Heart left ventricle (tissue), 13 donors: ENCODE measurements at regions not wholly inside any gene's neighbourhood (a gene's known extent, or its start where the extent isn't known, plus 50 kb on each side); places are given as distances from the start of the nearest gene placed in this dataset.

ENCODE experiments used
- POLR2A ChIP-seq, 2 donors: fragments of 450-650 bp; IDR thresholded peaks; one replicate each; pipeline ENCODE4 v1.6.1; 2017; ENCODE audit warnings: antibody characterized with exemption in 2 of 2, mild to moderate bottlenecking in 2 of 2, moderate library complexity in 2 of 2
- TF ChIP-seq, protein P1 (sequence below), 12 donors: fragments of 200-600 bp; sonication (generic) in 4 of 12; IDR thresholded peaks; one replicate each; pipeline versions ENCODE4 v1.5.0 to v1.8.0; 2018 to 2022; ENCODE audit warnings: antibody characterized with exemption in 12 of 12, mild to moderate bottlenecking in 5 of 12
- donor health status: ischemic (EF 13 %, LVEDD 7.1; RV severe dilation, severe dysfunction).
- donor health status: DM: no; HTN: yes; CAD: no.
- donor health status: DM: no; HTN: no; CAD: no.
- donor health status: ischemic (EF 25% LVEDD 6.9; RV normal size, moderate dysfunction).
- donor health status: ischemic (EF 25% LVEDD 5.7; RV mildly dilated, moderate dysfunction).
- donor health status: ischemic (EF 35%, LVEDD 5.7; RV mildly dilated, moderate dysfunction).
- donor health status: nonischemic (EF 11% LVEDD 7.7; RV severe dilation, severe dysfunction).
- donor health status: DM: yes; HTN: yes; CAD: no.
- donor health status: PGD.
- donor health status: ischemic (EF 29% LVEDD 5.4; RV normal size, mild dysfunction).
- donor health status: nonischemic (EF 23%, LVEDD 6.1; RV moderate dilation, normal function).

DNA sequence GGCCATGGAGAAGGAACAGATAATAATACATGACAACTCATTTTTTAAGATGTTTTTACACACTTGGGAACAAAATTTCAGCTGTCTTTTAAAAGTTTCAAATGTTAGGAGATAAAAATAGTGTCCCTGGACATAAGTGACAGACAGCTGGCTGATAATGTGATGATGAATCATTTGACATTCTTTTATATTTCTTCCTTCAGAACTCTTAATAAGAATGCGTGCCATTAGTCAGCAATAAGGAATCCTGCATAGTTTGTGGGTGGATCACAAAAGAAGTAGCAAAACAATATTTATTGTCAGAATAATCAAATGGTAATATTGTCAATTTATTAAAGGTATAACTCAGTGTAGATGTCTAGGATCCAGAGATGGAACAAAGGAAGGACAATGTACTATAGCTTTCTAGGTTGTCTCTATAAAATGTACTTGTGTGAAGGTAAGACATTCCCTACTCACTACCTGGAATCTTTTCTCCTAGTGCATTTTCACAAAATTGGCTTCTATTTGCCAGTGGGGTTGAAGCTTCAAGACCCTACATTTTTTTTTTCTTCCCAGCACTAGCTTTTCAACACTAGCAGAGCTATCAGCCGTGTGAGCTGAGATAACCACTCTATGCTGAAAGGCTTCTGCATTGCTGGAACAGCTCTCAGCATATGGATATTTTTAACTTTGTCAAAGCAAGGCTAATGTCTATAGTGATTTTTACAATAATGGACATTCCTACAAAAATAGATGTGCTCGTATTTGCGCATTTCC, 175.6 kb upstream of the SLITRK6 start:
- TF ChIP-seq, protein P1, sequence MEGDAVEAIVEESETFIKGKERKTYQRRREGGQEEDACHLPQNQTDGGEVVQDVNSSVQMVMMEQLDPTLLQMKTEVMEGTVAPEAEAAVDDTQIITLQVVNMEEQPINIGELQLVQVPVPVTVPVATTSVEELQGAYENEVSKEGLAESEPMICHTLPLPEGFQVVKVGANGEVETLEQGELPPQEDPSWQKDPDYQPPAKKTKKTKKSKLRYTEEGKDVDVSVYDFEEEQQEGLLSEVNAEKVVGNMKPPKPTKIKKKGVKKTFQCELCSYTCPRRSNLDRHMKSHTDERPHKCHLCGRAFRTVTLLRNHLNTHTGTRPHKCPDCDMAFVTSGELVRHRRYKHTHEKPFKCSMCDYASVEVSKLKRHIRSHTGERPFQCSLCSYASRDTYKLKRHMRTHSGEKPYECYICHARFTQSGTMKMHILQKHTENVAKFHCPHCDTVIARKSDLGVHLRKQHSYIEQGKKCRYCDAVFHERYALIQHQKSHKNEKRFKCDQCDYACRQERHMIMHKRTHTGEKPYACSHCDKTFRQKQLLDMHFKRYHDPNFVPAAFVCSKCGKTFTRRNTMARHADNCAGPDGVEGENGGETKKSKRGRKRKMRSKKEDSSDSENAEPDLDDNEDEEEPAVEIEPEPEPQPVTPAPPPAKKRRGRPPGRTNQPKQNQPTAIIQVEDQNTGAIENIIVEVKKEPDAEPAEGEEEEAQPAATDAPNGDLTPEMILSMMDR (IDR thresholded peaks at IDR 0.05): no peak
- no peak for TF ChIP-seq POLR2A (IDR thresholded peaks at IDR 0.05)
